22Rv1 (cell line): ENCODE measurements at regions not wholly inside any gene's neighbourhood (a gene's known extent, or its start where the extent isn't known, plus 50 kb on each side); places are given as distances from the start of the nearest gene placed in this dataset.
"Not testable (repeated sequence)": the region's sequence is repeated elsewhere in the genome, so short reads cannot be mapped to it uniquely, and the experiment has no call there.

ENCODE experiments used
- H3K27ac ChIP-seq: fragments of 450-650 bp; 2 replicates; pipeline ENCODE4 v1.5.1; 2017
- ZFX ChIP-seq: fragments of 450-650 bp; IDR thresholded peaks from 2 replicates; pipeline ENCODE4 v1.6.1; 2017; ENCODE audit warnings: antibody characterized with exemption, borderline replicate concordance
- TF ChIP-seq, protein P1 (sequence below): fragments of 450-650 bp; IDR thresholded peaks from 2 replicates; pipeline ENCODE4 v1.5.1; 2017; ENCODE audit warnings: mild to moderate bottlenecking

DNA sequence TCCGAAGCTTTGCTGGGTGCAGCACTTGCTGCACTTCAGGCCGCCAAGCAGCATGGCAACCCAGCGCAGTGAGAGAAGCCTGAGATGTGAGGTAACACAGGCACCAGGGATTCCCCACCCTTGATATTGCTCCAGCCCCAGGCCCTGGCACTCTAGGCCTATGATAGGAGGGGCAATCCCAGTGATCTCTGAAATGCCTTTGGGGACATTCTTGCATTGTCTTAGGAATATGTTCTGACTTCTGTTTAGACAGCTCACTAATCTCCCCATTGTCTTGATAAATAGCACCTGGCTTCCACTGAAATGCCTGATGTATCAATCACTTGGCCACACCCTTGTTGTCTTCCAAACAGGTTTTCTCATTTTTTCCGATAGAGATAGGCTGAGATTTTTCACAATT lies 102.8 kb downstream of the SOX14 start:
- no peak overlapping the region for H3K27ac ChIP-seq
- TF ChIP-seq, protein P1, sequence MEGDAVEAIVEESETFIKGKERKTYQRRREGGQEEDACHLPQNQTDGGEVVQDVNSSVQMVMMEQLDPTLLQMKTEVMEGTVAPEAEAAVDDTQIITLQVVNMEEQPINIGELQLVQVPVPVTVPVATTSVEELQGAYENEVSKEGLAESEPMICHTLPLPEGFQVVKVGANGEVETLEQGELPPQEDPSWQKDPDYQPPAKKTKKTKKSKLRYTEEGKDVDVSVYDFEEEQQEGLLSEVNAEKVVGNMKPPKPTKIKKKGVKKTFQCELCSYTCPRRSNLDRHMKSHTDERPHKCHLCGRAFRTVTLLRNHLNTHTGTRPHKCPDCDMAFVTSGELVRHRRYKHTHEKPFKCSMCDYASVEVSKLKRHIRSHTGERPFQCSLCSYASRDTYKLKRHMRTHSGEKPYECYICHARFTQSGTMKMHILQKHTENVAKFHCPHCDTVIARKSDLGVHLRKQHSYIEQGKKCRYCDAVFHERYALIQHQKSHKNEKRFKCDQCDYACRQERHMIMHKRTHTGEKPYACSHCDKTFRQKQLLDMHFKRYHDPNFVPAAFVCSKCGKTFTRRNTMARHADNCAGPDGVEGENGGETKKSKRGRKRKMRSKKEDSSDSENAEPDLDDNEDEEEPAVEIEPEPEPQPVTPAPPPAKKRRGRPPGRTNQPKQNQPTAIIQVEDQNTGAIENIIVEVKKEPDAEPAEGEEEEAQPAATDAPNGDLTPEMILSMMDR: no peak
- TF ChIP-seq ZFX: no peak

DNA sequence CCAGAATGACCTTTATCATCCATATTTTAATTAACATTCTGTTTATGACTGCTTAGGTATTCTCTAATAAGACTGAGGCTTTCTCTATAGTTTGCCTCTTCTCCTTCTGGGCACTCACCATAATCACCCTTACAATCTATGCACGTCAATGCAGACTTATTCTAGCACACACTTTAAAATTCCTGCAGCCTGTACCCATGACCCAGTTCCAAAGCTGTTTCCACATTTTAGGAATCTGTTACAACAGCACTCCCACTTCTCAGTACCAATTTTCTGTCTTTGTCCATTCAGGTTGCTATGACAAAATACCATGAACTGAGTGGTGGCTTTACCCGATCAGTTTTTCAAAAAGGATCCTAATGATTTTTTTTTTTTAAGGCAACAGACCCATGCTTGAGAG lies 103.5 kb downstream of the SOX14 start:
- TF ChIP-seq ZFX: no peak
- TF ChIP-seq, protein P1: no peak
- H3K27ac ChIP-seq: no peak overlapping the region

DNA sequence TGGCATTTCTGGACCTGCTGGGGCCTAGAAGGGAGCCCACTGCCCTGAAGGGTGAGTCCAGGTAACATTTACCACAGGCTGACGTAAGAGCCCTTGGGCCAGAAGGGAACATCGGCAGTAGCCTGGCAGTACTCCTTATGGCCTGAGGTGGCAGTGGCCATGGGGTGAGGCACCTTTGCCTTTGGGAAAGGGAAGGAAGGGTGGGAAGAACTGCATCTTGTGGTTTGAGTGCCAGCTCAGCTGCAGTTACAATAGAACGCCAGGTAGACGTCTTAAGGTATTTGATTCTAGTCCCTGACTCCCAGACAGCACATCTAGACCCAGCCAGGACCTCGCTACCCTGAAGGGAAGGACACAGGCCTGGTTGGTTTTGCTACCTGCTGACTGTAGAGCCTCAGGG lies 104.9 kb downstream of the SOX14 start:
- TF ChIP-seq, protein P1: no peak
- no peak for TF ChIP-seq ZFX
- no peak overlapping the region for H3K27ac ChIP-seq

DNA sequence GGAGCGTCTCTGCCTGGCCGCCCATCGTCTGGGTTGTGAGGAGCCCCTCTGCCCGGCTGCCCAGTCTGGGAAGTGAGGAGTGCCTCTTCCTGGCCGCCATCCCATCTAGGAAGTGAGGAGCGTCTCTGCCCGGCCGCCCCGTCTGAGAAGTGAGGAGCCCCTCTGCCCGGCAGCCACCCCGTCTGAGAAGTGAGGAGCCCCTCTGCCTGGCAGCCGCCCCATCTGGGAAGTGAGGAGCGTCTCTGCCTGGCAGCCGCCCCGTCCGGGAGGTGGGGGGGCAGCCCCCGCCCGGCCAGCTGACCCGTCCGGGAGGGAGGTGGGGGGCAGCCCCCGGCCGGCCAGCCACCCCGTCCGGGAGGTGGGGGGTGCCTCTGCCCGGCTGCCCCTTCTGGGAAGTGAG lies 108.5 kb downstream of the SOX14 start:
- H3K27ac ChIP-seq: not testable (repeated sequence)

DNA sequence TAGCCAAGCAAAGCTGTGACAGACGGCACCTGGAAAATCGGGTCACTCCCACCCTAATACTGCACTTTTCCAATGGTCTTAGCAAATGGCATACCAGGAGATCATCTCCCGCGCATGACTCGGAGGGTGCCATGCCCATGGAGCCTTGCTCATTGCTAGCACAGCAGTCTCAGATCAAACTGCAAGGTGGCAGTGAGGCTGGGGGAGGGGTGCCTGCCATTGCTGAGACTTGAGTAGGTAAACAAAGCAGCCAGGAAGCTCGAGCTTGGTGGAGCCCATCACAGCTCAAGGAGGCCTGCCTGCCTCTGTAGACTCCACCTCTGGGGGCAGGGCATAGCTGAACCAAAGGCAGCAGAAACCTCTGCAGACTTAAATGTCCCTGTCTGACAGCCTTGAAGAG lies 113.1 kb upstream of the CLDN18 start:
- not testable (repeated sequence) for H3K27ac ChIP-seq

DNA sequence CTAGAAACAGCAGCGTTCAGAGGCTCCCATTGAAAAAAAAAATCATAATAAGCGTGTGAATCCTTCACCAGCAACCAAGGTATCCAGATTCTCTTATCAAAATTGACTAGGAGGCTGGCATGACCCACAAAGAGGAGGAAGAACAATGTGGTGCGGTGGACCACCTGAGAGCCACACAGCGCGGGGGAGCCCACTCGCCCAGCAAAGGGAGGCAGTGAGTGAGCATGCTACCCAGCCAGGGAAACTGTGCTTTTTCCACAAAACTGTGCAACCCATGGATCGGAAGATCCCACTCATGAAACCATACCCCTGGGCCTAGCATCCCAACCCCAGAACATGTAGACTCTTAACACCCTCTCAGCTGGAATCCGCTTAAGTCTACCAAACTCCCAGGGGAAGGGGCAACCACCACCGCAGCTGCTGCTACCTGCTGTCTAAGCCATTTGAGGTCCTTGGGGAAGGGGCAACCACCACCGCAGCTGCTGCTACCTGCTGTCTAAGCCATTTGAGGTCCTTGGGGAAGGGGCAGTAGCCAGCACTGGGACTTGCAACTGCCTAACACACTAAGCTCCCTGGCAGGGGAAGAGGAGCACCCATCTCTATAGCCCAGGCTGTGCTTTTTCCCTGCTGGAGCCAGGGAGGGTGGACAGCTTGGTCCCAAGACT lies 102.8 kb upstream of the CLDN18 start:
- H3K27ac ChIP-seq: no peak overlapping the region
- TF ChIP-seq, protein P1: no peak
- no peak for TF ChIP-seq ZFX

DNA sequence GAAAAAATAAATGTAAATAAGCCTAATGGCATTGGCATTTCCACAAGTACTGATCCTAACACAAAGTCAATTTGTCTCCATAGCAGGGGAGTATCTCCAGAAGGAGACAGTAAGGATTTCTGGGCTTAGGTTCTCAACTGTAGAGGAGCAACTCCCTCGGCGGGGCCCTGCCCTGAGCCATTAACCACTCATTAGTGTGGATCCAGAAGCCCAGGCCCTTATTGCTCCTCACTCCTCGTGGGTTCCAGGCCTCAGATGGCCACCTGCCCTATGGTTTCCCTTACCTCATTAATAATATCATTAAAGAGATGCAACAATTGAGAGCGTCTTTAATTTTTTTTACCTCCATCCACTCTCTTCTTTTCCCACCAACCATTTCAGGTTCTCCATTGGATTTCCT lies 85.3 kb upstream of the CLDN18 start:
- TF ChIP-seq, protein P1: no peak
- TF ChIP-seq ZFX: no peak
- no peak overlapping the region for H3K27ac ChIP-seq

DNA sequence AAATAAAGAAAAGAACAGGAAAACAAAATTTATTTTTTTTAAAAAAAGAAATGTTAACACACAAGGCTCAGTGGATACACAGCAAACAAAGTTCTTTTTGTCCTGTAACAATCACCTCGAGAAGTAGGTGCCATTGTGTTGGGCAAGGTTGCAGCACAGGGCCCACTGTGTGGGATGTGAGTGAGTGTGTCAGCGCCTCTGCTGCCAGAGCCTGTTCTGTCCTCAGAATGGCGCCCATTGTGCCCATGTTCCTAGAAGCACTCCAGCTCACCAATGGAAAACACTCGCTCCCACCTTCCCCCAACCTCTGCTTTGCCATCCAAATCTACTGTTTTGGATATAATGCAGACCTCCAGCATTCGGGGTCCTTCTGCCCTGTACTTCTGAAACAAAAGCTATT lies 84.9 kb upstream of the CLDN18 start:
- TF ChIP-seq, protein P1: no peak
- no peak for TF ChIP-seq ZFX
- H3K27ac ChIP-seq: no peak overlapping the region

DNA sequence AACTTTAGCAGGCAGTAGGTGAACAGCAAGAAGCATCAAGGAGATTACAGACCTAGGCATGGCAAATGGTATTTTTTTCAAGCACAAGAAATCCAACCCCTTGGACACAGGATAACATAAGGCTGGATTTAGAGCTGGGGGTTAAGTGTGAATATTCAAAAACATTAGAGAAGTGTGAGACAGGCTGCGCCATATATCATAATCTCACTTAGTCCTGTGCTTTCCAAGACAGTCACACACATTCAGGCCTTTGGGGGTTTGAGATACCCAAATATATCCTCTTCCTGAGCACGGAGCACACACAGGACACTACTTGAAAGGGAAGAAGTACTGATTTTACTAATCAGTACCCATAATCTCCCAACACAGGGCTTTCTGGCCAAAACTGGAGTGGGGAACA lies 83.0 kb upstream of the CLDN18 start:
- no peak for TF ChIP-seq ZFX
- TF ChIP-seq, protein P1: no peak
- no peak overlapping the region for H3K27ac ChIP-seq
